T-cell (primary cell): ENCODE measurements at regions not wholly inside any gene's neighbourhood (a gene's known extent, or its start where the extent isn't known, plus 50 kb on each side); places are given as distances from the start of the nearest gene placed in this dataset.

Experiments
- ATAC-seq, 4 experiments: fragments of 200-7000 bp in 3 of 4; fragments of 150-1000 bp in 1 of 4; cut with Tn5 transposase; replicated peaks in 1 of 4; 1 replicate in 3 of 4; 2 replicates in 1 of 4; pipeline ENCODE4 v1.10.0; 2021; ENCODE audit warnings: moderate library complexity in 3 of 4, mild to moderate bottlenecking in 2 of 4, moderate number of reproducible peaks in 1 of 4
- CTCF ChIA-PET, 2 donors: fragments of 300-600 bp; sonication (Branson Sonifier 250); formaldehyde crosslinking; loops; one replicate each; lab custom pipeline; 2022; ENCODE audit warnings: antibody characterized with exemption in 2 of 2; lab: Charles Lee
- POLR2A ChIA-PET, 2 donors: fragments of 300-600 bp; sonication (Branson Sonifier 250); formaldehyde crosslinking; loops; one replicate each; lab custom pipeline; 2022; ENCODE audit warnings: antibody characterized with exemption in 2 of 2; lab: Charles Lee
- DNase-seq, 35 experiments: peaks; one replicate each; pipeline versions ENCODE4 v3.0.0 to v3.0.0-alpha.2; 2013 to 2023
- H3K27ac ChIP-seq: one replicate; pipeline ENCODE4 v1.5.1; 2013; ENCODE audit warnings: low read length
- H3K27me3 ChIP-seq, 2 experiments: replicated peaks in 1 of 2; 1 replicate in 1 of 2; 2 replicates in 1 of 2; pipeline versions ENCODE4 v1.6.1 to v1.7.0; 2013; ENCODE audit warnings: low read length in 1 of 2, mixed read lengths in 1 of 2; ENCODE audit not compliant: control insufficient read depth in 2 of 2, insufficient read depth in 2 of 2; ENCODE audit errors: extremely low read depth in 1 of 2
- H3K36me3 ChIP-seq, 2 donors: 1 replicate in 1 of 2; 2 replicates in 1 of 2; pipeline versions ENCODE4 v1.6.1 to v1.7.0; 2013; ENCODE audit warnings: low read length in 1 of 2; ENCODE audit not compliant: control insufficient read depth in 2 of 2, insufficient read depth in 1 of 2; ENCODE audit errors: extremely low read depth in 1 of 2
- H3K4me1 ChIP-seq, 2 experiments: 1 replicate in 1 of 2; 2 replicates in 1 of 2; pipeline versions ENCODE4 v1.6.1 to v1.7.0; 2013; ENCODE audit warnings: low read length in 2 of 2, mixed read lengths in 1 of 2; ENCODE audit not compliant: insufficient read depth in 2 of 2, control insufficient read depth in 1 of 2; ENCODE audit errors: extremely low read depth in 1 of 2
- H3K4me3 ChIP-seq, 2 donors: 1 replicate in 1 of 2; 2 replicates in 1 of 2; pipeline versions ENCODE4 v1.5.1 to v1.7.0; 2013; ENCODE audit warnings: mild to moderate bottlenecking in 2 of 2, low read length in 1 of 2, moderate library complexity in 1 of 2; ENCODE audit not compliant: control insufficient read depth in 1 of 2; ENCODE audit errors: extremely low read depth in 1 of 2
- H3K9me3 ChIP-seq: 2 replicates; pipeline ENCODE4 v1.7.0; 2013
- H3K27ac Mint-ChIP-seq, 2 donors: one replicate each; pipeline ENCODE4 v1.8.0; 2020 to 2021; ENCODE audit warnings: mild to moderate bottlenecking in 2 of 2, mixed read lengths in 2 of 2
- H3K27me3 Mint-ChIP-seq, 2 donors: one replicate each; pipeline ENCODE4 v1.8.0; 2021 to 2022; ENCODE audit warnings: mixed read lengths in 2 of 2
- H3K36me3 Mint-ChIP-seq: one replicate; pipeline ENCODE4 v1.8.0; 2021; ENCODE audit warnings: mixed read lengths
- H3K4me1 Mint-ChIP-seq, 3 donors: one replicate each; pipeline ENCODE4 v1.8.0; 2020 to 2022; ENCODE audit warnings: mixed read lengths in 3 of 3, mild to moderate bottlenecking in 1 of 3
- H3K4me3 Mint-ChIP-seq, 3 donors: one replicate each; pipeline ENCODE4 v1.8.0; 2020 to 2022; ENCODE audit warnings: mild to moderate bottlenecking in 3 of 3, mixed read lengths in 3 of 3, moderate library complexity in 3 of 3
- H3K9me3 Mint-ChIP-seq, 3 donors: one replicate each; pipeline ENCODE4 v1.8.0; 2020 to 2022; ENCODE audit warnings: mixed read lengths in 3 of 3
- WGBS: methylation state at CpG from one replicate; pipeline ENCODE4 v1.1.5; 2013; ENCODE audit warnings: missing lambda C conversion rate; ENCODE audit not compliant: insufficient coverage; 5-methylcytosine and 5-hydroxymethylcytosine counted together

DNA sequence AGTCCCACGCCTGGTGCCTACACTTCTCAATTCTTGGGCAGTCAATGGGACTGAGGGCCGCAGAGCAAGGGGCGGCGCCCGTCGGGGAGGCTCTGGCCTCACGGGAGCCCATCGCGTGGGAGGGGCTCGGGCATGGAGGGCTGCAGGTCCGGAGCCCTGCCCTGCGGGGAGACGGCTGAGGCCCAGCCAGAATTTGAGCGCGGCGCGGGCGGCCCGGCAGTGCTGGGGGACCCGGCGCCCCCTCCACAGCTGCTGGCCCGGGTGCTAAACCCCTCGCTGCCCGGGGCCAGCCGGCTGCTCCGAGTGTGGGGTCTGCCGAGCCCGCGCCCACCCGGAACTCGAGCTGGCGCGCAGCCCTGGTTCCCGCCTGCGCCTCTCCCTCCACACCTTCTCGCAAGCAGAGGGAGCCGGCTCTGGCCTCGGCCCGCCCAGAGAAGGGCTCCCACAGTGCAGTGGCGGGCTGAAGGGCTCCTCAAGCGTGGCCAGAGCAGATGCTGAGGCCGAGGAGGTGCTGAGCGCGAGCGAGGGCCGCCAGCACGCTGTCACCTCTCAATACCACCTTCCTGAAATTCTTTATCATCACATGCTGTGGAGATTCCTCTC, 58.5 kb downstream of the BAK1 start:
- H3K27me3 ChIP-seq = no peaks in the 10 kb centered on the region
- ATAC-seq = no peak
- H3K36me3 Mint-ChIP-seq = no peaks in the 10 kb centered on the region
- H3K4me3 ChIP-seq = no peak overlapping the region
- H3K27ac Mint-ChIP-seq = no peak overlapping the region
- no peaks in the 10 kb centered on the region for H3K4me1 ChIP-seq
- no peak for DNase-seq
- 93% methylated on average over 46 of the region's 47 CpGs for WGBS
- ChIA-PET CTCF (no interaction called here), POLR2A (no interaction called here)
- no peaks in the 10 kb centered on the region for H3K9me3 ChIP-seq
- peaks cover 0 to 2% (median 0%) of the 10 kb centered on the region in 3 donors for H3K9me3 Mint-ChIP-seq
- peaks cover 0 to 3% of the 10 kb centered on the region in 2 donors for H3K27me3 Mint-ChIP-seq
- H3K27ac ChIP-seq = no peak overlapping the region
- no peaks in the 10 kb centered on the region for H3K4me1 Mint-ChIP-seq
- no peak overlapping the region for H3K4me3 Mint-ChIP-seq
- no peaks in the 10 kb centered on the region for H3K36me3 ChIP-seq
